Adrenal gland (tissue), 9 donors: ENCODE measurements at regions not wholly inside any gene's neighbourhood (a gene's known extent, or its start where the extent isn't known, plus 50 kb on each side); places are given as distances from the start of the nearest gene placed in this dataset.

Experiments used
- DNase-seq, 7 donors: peaks; one replicate each; pipeline ENCODE4 v3.0.0-alpha.2; 2019 to 2020
- H3K27ac ChIP-seq, 5 donors: fragments of 200-600 bp; sonication (generic) in 4 of 5; 1 replicate in 3 of 5; 2 replicates in 2 of 5; pipeline versions ENCODE4 v1.5.1 to v1.8.0; 2016 to 2020; ENCODE audit warnings: mild to moderate bottlenecking in 1 of 5
- H3K27me3 ChIP-seq: fragments of 200-600 bp; 2 replicates; pipeline ENCODE4 v1.8.0; 2021
- H3K36me3 ChIP-seq, 2 donors: fragments of 200-600 bp; replicated peaks in 1 of 2; 1 replicate in 1 of 2; 2 replicates in 1 of 2; pipeline versions ENCODE4 v1.5.1 to v1.8.0; 2018 to 2022
- H3K4me1 ChIP-seq, 2 donors: fragments of 200-600 bp; replicated peaks in 1 of 2; 1 replicate in 1 of 2; 2 replicates in 1 of 2; pipeline versions ENCODE4 v1.5.1 to v1.8.0; 2018 to 2021
- H3K4me3 ChIP-seq, 4 donors: fragments of 200-600 bp; sonication (generic) in 3 of 4; one replicate each; pipeline ENCODE4 v1.5.1; 2016 to 2018
- H3K9me3 ChIP-seq, 3 donors: fragments of 200-600 bp; sonication (generic) in 1 of 3; replicated peaks in 1 of 3; 1 replicate in 2 of 3; 2 replicates in 1 of 3; pipeline versions ENCODE4 v1.5.1 to v1.8.0; 2016 to 2021
- POLR2A ChIP-seq, 2 donors: fragments of 450-650 bp; IDR thresholded peaks; one replicate each; pipeline ENCODE4 v1.6.1; 2017; ENCODE audit warnings: antibody characterized with exemption in 2 of 2, mild to moderate bottlenecking in 2 of 2, moderate library complexity in 1 of 2
- WGBS, 4 donors: extraction: QIAGEN DNeasy Blood & Tissue Kit in 2 of 4; methylation state at CpG; one replicate each; pipeline versions ENCODE4 v1.1.5 to v1.1.7; 2013 to 2017; 5-methylcytosine and 5-hydroxymethylcytosine counted together
- intact Hi-C, 2 donors: fragments of 100-400 bp; cut with DNase I; formaldehyde crosslinking; loops; one replicate each; pipeline versions ENCODE4 v1.14.1 to v1.15.0; 2022 to 2023
- TF ChIP-seq, protein P1 (sequence below), 6 experiments: fragments of 450-650 bp in 4 of 6; fragments of 200-600 bp in 2 of 6; sonication (generic) in 1 of 6; IDR thresholded peaks; 1 replicate in 5 of 6; 2 replicates in 1 of 6; pipeline versions ENCODE4 v1.5.1 to v1.8.0; 2016 to 2021; ENCODE audit warnings: antibody characterized with exemption in 6 of 6, mild to moderate bottlenecking in 2 of 6, moderate library complexity in 1 of 6
- donor health status: healthy with polysubstance abuse.
- donor health status: Bipolar disorder and iron deficiency.
- donor health status: DM: yes; HTN: yes; CAD: no.
- donor health status: DM: no; HTN: no; CAD: no.
- donor health status: DM: no; HTN: no; CAD: no.

DNA sequence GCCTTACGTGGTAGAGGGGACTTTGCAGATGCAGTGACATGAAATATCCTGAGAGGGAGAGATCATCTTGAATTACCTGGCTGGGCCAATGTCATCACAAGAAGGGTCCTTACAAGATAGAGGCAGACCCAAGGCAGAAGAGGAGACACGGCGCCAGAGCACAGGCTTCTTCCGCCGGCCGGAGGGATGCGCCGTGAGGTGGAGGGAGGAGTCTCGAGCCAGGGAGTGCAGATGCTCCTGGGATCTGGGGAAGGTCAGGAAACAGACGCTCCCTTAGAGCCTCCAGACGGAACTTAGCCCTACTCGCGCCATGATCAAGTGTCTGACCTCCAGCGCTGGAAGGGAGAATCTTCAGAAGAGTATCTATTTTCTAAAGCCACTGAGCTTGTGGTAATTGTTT, 304.8 kb downstream of the GLRX3 start:
- H3K4me3 ChIP-seq, result no peak overlapping the region
- no peaks in the 10 kb centered on the region for H3K36me3 ChIP-seq
- H3K4me1 ChIP-seq, result no peaks in the 10 kb centered on the region
- H3K9me3 ChIP-seq, result no peaks in the 10 kb centered on the region
- WGBS, 4 donors, result 70 to 81% (median 78%) methylated on average over 14 of the region's 14 CpGs
- H3K27me3 ChIP-seq, result no peaks in the 10 kb centered on the region
- TF ChIP-seq, protein P1, sequence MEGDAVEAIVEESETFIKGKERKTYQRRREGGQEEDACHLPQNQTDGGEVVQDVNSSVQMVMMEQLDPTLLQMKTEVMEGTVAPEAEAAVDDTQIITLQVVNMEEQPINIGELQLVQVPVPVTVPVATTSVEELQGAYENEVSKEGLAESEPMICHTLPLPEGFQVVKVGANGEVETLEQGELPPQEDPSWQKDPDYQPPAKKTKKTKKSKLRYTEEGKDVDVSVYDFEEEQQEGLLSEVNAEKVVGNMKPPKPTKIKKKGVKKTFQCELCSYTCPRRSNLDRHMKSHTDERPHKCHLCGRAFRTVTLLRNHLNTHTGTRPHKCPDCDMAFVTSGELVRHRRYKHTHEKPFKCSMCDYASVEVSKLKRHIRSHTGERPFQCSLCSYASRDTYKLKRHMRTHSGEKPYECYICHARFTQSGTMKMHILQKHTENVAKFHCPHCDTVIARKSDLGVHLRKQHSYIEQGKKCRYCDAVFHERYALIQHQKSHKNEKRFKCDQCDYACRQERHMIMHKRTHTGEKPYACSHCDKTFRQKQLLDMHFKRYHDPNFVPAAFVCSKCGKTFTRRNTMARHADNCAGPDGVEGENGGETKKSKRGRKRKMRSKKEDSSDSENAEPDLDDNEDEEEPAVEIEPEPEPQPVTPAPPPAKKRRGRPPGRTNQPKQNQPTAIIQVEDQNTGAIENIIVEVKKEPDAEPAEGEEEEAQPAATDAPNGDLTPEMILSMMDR (IDR thresholded peaks at IDR 0.05), result no peak
- no peak for TF ChIP-seq POLR2A (IDR thresholded peaks at IDR 0.05)
- H3K27ac ChIP-seq, result no peak overlapping the region
- intact Hi-C loops, result no loop called here
- DNase-seq, result no peak

DNA sequence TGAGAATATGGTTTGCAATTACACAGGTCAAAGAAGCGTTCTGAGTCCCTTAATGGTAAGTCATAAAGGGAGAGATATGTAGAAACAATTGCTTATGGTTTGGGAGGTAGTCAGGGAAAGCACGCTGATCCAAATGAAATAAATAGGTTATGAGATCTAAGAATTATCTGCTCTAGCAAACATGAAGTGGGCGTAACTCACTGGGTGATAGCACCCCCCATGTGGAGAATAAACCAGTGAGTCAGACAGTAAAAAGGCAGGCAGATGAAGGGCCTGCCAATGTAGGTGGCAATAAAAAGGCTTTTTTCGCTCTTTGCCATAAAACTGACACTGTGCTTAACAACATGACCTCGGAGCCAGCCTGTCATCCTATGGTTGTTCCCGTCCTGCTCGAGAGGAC, 306.9 kb downstream of the GLRX3 start:
- intact Hi-C loops, result no loop called here
- Histone ChIP-seq H3K4me1 (no peaks in the 10 kb centered on the region), H3K4me3 (no peak overlapping the region), H3K27me3 (no peaks in the 10 kb centered on the region), H3K27ac (no peak overlapping the region), H3K9me3 (no peaks in the 10 kb centered on the region), H3K36me3 (no peaks in the 10 kb centered on the region)
- TF ChIP-seq, protein P1 (IDR thresholded peaks at IDR 0.05), result no peak
- TF ChIP-seq POLR2A (IDR thresholded peaks at IDR 0.05), result no peak
- WGBS, 4 donors, result 46 to 49% (median 47%) methylated on average over 7 of the region's 7 CpGs
- DNase-seq, result no peak

DNA sequence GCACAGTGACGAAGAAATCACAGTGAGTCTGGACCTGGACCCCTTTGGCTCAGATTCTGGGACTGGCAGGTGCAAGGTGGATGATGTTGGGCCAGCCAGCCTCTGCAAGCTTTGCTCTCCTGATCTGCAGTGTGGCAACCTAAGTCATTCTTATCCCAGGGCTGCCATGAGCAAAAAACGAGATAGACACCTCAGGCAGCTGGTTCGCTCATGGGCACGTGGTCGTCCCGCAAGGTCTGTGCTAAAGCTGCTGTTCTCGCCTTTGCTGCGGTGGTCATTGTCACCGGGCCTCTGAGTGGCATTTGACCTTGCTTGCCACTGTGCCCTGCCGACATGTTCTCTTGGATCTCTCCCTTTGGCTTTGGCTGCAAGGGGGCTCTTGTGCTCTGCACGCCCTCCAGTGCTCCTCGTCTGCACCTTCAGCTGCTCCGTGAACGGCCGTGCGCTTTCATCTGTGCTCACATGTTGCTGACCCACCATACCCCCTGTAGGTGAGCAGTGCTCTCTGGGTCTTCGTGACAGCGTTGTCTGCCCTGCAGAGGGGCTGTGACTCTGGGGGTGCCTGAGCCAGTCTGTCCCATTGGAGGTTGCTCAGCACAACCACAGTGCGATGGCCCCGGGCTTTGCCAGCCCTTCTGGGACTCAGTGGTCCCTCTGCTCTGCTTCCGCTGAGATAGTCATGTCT, 317.0 kb downstream of the GLRX3 start:
- Histone ChIP-seq H3K27me3 (peaks cover 12% of the 10 kb centered on the region), H3K4me3 (no peak overlapping the region), H3K4me1 (no peaks in the 10 kb centered on the region), H3K36me3 (no peaks in the 10 kb centered on the region), H3K9me3 (no peaks in the 10 kb centered on the region), H3K27ac (no peak overlapping the region)
- peak in 1 of 7 donors; percentile 28 for DNase-seq
- intact Hi-C loops, result no loop called here
- TF ChIP-seq, protein P1 (IDR thresholded peaks at IDR 0.05), result no peak
- TF ChIP-seq POLR2A (IDR thresholded peaks at IDR 0.05), result no peak
- WGBS, 4 donors, result 83 to 90% (median 88%) methylated on average over 13 to 21 of the region's 21 CpGs

DNA sequence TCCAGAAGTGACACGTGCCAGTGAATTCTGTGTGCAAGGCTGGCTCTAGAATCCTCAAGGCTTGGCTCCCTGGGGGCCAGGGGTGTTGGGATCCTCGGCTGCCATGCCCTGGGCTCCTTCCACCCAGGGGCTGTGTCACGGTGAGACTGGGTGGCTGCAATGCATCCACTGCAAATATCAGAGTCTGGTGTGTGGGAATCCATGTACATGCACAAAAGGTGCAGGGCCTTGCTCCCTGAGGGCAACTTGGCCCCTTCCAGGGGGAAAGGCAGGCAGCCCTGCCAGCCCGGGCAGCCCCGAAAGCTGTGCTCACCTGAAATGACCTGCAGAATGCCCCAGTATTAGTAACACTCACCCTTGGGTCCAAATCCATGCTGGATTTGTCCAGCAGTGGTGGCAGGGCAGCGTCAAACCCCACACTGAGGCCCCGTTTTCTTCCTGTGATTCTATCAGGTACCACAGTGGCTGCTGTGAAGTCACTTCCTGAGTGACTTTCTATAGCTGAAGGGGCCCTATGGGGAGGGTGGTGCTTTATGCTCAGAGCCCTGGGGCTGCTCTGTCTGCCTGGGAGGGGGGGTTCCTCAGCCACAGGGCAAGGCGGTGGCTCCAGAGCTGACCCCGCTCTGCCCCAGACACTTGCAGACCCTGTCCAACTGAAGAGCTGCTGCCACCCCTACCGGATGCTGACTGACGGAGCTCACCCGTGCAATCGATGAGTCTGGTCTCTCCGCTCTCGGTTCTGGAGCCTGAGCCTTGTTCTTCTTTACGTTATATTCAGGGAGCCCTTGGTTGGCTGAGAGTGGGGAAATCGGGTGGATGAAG, 317.7 kb downstream of the GLRX3 start:
- Histone ChIP-seq H3K27me3 (peaks cover 12% of the 10 kb centered on the region), H3K36me3 (no peaks in the 10 kb centered on the region), H3K27ac (no peak overlapping the region), H3K4me1 (no peaks in the 10 kb centered on the region), H3K4me3 (no peak overlapping the region), H3K9me3 (no peaks in the 10 kb centered on the region)
- DNase-seq, result peak in 1 of 7 donors; percentile 13
- TF ChIP-seq, protein P1 (IDR thresholded peaks at IDR 0.05), result no peak
- TF ChIP-seq POLR2A (IDR thresholded peaks at IDR 0.05), result no peak
- WGBS, 4 donors, result 68 to 83% (median 79%) methylated on average over 13 to 17 of the region's 17 CpGs
- intact Hi-C loops, result no loop called here
